ENCODE measurements at regions not wholly inside any gene's neighbourhood (a gene's known extent, or its start where the extent isn't known, plus 50 kb on each side); places are given as distances from the start of the nearest gene placed in this dataset.

DNA sequence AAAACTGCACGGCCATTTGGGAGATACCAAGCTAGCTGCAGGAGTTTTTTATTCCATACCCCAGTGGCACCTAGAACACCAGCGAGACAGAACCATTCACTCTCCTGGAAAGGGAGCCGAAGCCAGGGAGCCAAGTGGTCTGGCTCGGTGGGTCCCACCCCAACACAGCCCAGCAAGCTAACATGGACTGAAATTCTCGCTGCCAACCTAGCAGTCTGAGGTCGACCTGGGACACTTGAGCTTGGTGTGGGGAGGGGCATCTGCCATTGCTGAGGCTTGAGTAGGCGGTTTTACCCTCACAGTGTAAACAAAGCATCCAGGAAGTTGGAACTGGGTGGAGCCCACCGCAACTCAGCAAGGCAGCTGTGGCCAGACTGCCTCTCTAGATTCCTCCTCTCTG, 108.9 kb upstream of the CHD1 start:
- TF ChIP-seq EZH2 (IDR thresholded peaks at IDR 0.05) = no peak
- no peak for TF ChIP-seq POLR2AphosphoS5 (IDR thresholded peaks at IDR 0.05; ENCODE audit: borderline replicate concordance, low read depth, low read length)
- TF ChIP-seq FOXP2 (optimal IDR thresholded peaks at IDR 0.05; ENCODE audit: control extremely low read depth, extremely low read length, insufficient read depth) = no peak
